Loucy (cell line): ENCODE measurements at regions not wholly inside any gene's neighbourhood (a gene's known extent, or its start where the extent isn't known, plus 50 kb on each side); places are given as distances from the start of the nearest gene placed in this dataset.

Source experiments
- CTCF ChIP-seq: fragments of 200-600 bp; sonication (generic); conservative IDR thresholded peaks from 2 replicates; pipeline ENCODE4 v1.5.1; 2014; ENCODE audit warnings: mild to moderate bottlenecking, antibody characterized with exemption, low read length
- EZH2phosphoT487 ChIP-seq: fragments of 200-600 bp; IDR thresholded peaks from 2 replicates; pipeline ENCODE4 v1.6.1; 2018; ENCODE audit warnings: antibody characterized with exemption, mild to moderate bottlenecking, moderate library complexity, borderline replicate concordance

GRCh38 chr18:56197241-56197859 is 441.0 kb downstream of the TXNL1 start:
- TF ChIP-seq CTCF: no peak
- TF ChIP-seq EZH2phosphoT487: no peak
